Activated CD4-positive, alpha-beta T cell treated with anti-CD3 and anti-CD28 coated beads, Interleukin-2, amount 50 U/mL, for 1 hour (primary cell): ENCODE measurements at regions not wholly inside any gene's neighbourhood (a gene's known extent, or its start where the extent isn't known, plus 50 kb on each side); places are given as distances from the start of the nearest gene placed in this dataset.
"Not testable (repeated sequence)": the region's sequence is repeated elsewhere in the genome, so short reads cannot be mapped to it uniquely, and the experiment has no call there.

ENCODE experiments used
- DNase-seq: peaks from one replicate; pipeline ENCODE4 v3.0.0-alpha.2; 2020

- no peak for DNase-seq
Observed at GRCh38 chr2:131756141-131756907, 228.6 kb downstream of the CCDC74A start.

GRCh38 chr2:131758941-131759340 is 231.3 kb downstream of the CCDC74A start:
- DNase-seq: not testable (repeated sequence)

- DNase-seq: not testable (repeated sequence)
Observed at GRCh38 chr2:131774955-131775555, 247.4 kb downstream of the CCDC74A start.

- DNase-seq: not testable (repeated sequence)
Observed at GRCh38 chr2:131775903-131776506, 248.3 kb downstream of the CCDC74A start.

GRCh38 chr2:131780446-131780845 is 252.8 kb downstream of the CCDC74A start:
- not testable (repeated sequence) for DNase-seq

- no peak for DNase-seq
Observed at GRCh38 chr2:131801210-131801744, 273.6 kb downstream of the CCDC74A start.

- DNase-seq: peak; percentile 72
Observed at GRCh38 chr2:131801745-131802350, 274.2 kb downstream of the CCDC74A start.

GRCh38 chr2:131802351-131802836 is 274.7 kb downstream of the CCDC74A start:
- DNase-seq: peak; percentile 16

- not testable (repeated sequence) for DNase-seq
Observed at GRCh38 chr2:131803237-131803636, 275.5 kb downstream of the CCDC74A start.

- not testable (repeated sequence) for DNase-seq
Observed at GRCh38 chr2:131812605-131813004, 284.9 kb downstream of the CCDC74A start.

GRCh38 chr2:131813378-131813777 is 285.7 kb downstream of the CCDC74A start:
- DNase-seq: not testable (repeated sequence)

- DNase-seq: not testable (repeated sequence)
Observed at GRCh38 chr2:131818267-131818973, 290.7 kb downstream of the CCDC74A start.

- DNase-seq: not testable (repeated sequence)
Observed at GRCh38 chr2:131822237-131822721, 294.6 kb downstream of the CCDC74A start.

- not testable (repeated sequence) for DNase-seq
Observed at GRCh38 chr2:131823058-131823457, 295.4 kb downstream of the CCDC74A start.

- not testable (repeated sequence) for DNase-seq
Observed at GRCh38 chr2:131824986-131825385, 297.3 kb downstream of the CCDC74A start.

- no peak for DNase-seq
Observed at GRCh38 chr2:131827481-131828163, 299.9 kb downstream of the CCDC74A start.

GRCh38 chr2:131828164-131828561 is 300.5 kb downstream of the CCDC74A start:
- no peak for DNase-seq

GRCh38 chr2:131828633-131829455 is 301.2 kb downstream of the CCDC74A start:
- not testable (repeated sequence) for DNase-seq

- not testable (repeated sequence) for DNase-seq
Observed at GRCh38 chr2:131829456-131830241, 302.0 kb downstream of the CCDC74A start.
